Ectodermal cell (in vitro differentiated cells): ENCODE measurements at regions not wholly inside any gene's neighbourhood (a gene's known extent, or its start where the extent isn't known, plus 50 kb on each side); places are given as distances from the start of the nearest gene placed in this dataset.

ENCODE experiments used
- H3K27ac ChIP-seq: 2 replicates; pipeline ENCODE4 v1.7.0; 2013; ENCODE audit warnings: mild to moderate bottlenecking, low read depth, low read length; ENCODE audit not compliant: insufficient read depth, poor library complexity, severe bottlenecking
- H3K27me3 ChIP-seq: 2 replicates; pipeline ENCODE4 v1.7.0; 2013; ENCODE audit warnings: mild to moderate bottlenecking, low read length; ENCODE audit not compliant: insufficient read depth, control insufficient read depth, poor library complexity, severe bottlenecking
- H3K36me3 ChIP-seq: one replicate; pipeline ENCODE4 v1.7.0; 2013; ENCODE audit warnings: low read length; ENCODE audit not compliant: control insufficient read depth, insufficient read depth
- H3K4me1 ChIP-seq: one replicate; pipeline ENCODE4 v1.7.0; 2013; ENCODE audit warnings: low read length; ENCODE audit not compliant: control insufficient read depth, insufficient read depth
- H3K4me3 ChIP-seq: 2 replicates; pipeline ENCODE4 v1.7.0; 2013; ENCODE audit warnings: low read depth, low read length, control low read depth; ENCODE audit not compliant: insufficient read depth
- H3K9me3 ChIP-seq: 2 replicates; pipeline ENCODE4 v1.7.0; 2013; ENCODE audit warnings: mild to moderate bottlenecking, low read length, moderate library complexity; ENCODE audit not compliant: control insufficient read depth
- WGBS, 2 experiments: methylation state at CpG; one replicate each; pipeline ENCODE4 v1.1.7; 2013; ENCODE audit warnings: missing lambda C conversion rate in 2 of 2; 5-methylcytosine and 5-hydroxymethylcytosine counted together

DNA sequence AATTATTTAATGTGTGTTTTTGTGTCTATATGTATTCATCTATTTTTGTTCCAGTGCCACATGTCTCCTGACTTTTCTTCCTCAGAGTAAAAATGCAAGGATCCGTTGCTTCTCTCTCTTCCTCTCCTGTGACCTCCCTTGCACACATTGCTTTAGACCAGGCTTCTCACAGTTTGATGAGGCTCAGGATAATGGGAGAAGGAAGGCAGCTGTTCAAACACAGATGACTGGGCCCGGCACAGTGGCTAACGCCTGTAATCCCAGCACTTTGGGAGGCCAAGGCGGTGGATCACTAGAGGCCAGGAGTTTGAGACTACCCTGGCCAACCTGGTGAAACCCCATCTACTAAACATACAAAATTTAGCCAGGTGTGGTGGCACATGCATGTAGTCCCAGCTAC is 241.9 kb downstream of the SAMD5 start:
- Histone ChIP-seq H3K36me3 (no peaks in the 10 kb centered on the region), H3K27me3 (no peaks in the 10 kb centered on the region), H3K4me3 (no peak overlapping the region), H3K4me1 (no peaks in the 10 kb centered on the region), H3K27ac (no peak overlapping the region), H3K9me3 (no peaks in the 10 kb centered on the region)
- 74 to 77% methylated on average over 4 of the region's 4 CpGs for WGBS, 2 experiments

DNA sequence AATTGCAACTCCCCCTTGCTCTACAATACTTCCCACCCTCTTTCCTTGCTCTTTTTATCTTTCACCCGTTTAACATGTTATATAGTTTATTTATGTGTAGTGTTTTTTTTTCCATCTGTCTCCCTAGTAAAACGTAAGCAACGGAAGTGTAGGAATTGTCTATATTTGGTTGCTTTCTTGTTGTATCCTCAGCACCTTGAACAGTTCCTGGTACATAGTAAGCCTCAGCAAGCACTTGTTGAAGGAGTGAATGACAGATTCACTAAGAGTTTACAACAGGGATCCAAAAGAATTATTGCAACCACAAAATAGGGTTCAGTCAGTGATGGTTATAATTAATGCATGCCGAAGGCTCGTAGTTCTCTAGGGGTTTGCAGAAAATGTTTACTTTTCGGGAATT is 242.7 kb downstream of the SAMD5 start:
- H3K4me1 ChIP-seq: no peaks in the 10 kb centered on the region
- 90 to 96% methylated on average over 5 of the region's 6 CpGs for WGBS, 2 experiments
- no peak overlapping the region for H3K27ac ChIP-seq
- no peaks in the 10 kb centered on the region for H3K9me3 ChIP-seq
- no peak overlapping the region for H3K4me3 ChIP-seq
- no peaks in the 10 kb centered on the region for H3K27me3 ChIP-seq
- no peaks in the 10 kb centered on the region for H3K36me3 ChIP-seq

DNA sequence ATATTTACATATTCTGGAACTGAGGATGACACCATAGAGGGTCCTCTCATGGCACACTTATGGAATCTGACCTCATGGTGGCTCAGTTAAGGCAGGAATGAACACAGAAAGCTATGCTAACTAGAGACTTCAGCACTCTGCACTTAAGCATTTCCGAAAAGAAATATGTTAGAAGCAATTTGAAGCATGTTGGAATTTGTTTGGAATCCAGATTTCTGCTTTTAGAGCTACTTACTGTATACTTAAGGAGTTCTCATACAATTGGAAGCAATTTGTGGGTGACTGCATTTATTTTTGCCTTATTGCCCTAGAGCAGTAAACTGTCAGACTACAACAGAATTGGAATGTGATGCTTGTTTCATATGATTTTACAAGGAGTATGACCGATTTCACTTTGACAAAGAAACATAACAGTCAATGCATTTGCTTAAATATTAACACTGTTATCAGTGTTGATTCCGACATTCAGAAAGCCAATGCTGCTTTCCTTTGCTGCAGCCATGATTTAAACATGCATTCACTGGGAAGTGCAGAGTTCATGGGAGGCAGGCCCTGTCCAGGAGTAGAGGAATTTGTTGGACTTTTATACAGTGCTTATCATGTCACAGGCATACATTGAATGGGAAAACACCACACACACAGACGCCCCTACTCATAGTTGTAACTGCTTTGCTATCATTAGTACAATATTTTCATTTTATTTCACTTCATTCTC is 244.4 kb downstream of the SAMD5 start:
- Histone ChIP-seq H3K9me3 (no peaks in the 10 kb centered on the region), H3K27me3 (no peaks in the 10 kb centered on the region), H3K4me3 (no peak overlapping the region), H3K4me1 (no peaks in the 10 kb centered on the region), H3K27ac (no peak overlapping the region), H3K36me3 (no peaks in the 10 kb centered on the region)
- WGBS, 2 experiments: 87 to 88% methylated on average over 3 to 4 of the region's 4 CpGs

DNA sequence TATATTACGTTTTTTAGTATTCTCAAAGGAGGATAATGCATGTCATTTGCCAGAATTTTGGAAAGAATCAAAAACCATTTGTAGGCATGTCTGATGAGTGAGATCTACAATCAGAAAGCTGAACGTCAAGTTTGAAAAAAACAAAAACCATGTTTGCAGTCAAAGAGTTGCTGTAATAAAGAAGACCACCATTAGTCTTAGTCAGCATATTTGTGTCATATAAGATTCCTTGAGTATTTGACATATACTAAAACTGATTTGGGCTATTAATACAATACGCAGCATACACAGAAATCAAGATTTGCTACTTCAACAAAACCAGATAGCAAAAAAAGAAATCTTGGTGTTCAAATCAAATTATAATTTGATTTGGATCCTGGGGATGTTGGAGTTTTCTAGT is 247.5 kb downstream of the SAMD5 start:
- Histone ChIP-seq H3K27ac (no peak overlapping the region), H3K4me3 (no peak overlapping the region), H3K36me3 (no peaks in the 10 kb centered on the region), H3K9me3 (no peaks in the 10 kb centered on the region), H3K27me3 (no peaks in the 10 kb centered on the region), H3K4me1 (no peaks in the 10 kb centered on the region)
- WGBS, 2 experiments: 96 to 100% methylated on average over 2 of the region's 3 CpGs

DNA sequence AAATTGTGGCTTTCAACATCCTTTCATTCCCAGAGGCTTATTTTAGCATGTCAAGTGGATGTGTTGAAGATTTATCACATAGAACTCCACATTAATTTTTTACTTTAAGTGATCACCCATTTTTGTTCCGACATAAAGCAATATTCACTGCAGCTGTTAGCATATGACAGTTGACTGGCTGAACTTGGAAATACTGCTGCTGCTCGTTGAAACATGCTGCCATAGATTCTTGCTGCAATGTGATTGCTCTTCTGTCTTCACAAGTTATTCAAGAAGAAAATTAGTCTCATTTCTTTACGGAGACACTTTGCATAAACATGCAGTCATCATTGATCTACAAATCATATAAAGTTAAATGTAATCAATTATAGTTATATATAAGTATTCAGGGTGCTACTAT is 248.4 kb downstream of the SAMD5 start:
- Histone ChIP-seq H3K4me1 (no peaks in the 10 kb centered on the region), H3K27ac (no peak overlapping the region), H3K4me3 (no peak overlapping the region), H3K27me3 (no peaks in the 10 kb centered on the region), H3K36me3 (no peaks in the 10 kb centered on the region), H3K9me3 (no peaks in the 10 kb centered on the region)
- WGBS, 2 experiments: 97 to 100% methylated on average over 2 of the region's 3 CpGs

DNA sequence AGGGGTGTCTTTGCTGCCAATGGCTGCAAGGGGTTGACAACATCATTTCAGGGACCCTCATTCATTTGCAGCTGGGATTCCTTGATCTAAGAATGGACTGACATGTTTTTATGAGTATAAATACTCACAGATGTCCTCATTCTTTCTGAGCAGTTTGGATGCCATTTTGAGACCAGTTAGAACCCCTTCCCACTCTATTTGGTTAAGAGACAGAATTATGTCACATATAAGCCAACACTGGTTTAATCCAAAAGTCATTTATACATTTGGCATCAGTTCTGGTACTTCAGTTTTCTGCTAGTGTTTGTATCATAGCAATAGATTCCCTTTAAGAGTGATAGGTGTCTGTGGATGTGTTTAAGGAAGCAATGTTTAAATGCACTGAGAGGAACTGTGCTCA is 248.8 kb downstream of the SAMD5 start:
- H3K9me3 ChIP-seq: no peaks in the 10 kb centered on the region
- H3K4me1 ChIP-seq: no peaks in the 10 kb centered on the region
- H3K4me3 ChIP-seq: no peak overlapping the region
- no peaks in the 10 kb centered on the region for H3K36me3 ChIP-seq
- no peaks in the 10 kb centered on the region for H3K27me3 ChIP-seq
- H3K27ac ChIP-seq: no peak overlapping the region

DNA sequence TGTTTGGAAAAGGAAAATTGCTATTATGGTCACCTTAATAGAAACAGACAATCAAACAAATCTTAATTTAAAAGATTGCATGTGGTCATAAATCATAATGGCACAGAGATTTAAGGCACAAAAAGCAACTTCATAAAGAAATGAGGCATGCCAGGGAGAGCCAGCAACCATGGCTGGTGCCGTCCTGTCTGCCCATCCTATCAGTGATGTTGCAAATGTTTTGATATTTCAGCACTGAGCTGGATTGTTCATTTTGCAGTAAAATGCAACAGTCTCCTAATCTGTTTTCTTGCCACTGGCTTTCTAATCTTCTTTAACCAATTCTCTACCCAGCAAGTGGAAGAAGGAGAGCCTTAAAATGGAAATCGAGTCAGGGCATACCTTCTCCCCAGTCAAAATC is 249.8 kb downstream of the SAMD5 start:
- H3K9me3 ChIP-seq: no peaks in the 10 kb centered on the region
- 96 to 98% methylated on average over 2 of the region's 2 CpGs for WGBS, 2 experiments
- H3K4me3 ChIP-seq: no peak overlapping the region
- no peaks in the 10 kb centered on the region for H3K27me3 ChIP-seq
- H3K4me1 ChIP-seq: no peaks in the 10 kb centered on the region
- no peak overlapping the region for H3K27ac ChIP-seq
- no peaks in the 10 kb centered on the region for H3K36me3 ChIP-seq

DNA sequence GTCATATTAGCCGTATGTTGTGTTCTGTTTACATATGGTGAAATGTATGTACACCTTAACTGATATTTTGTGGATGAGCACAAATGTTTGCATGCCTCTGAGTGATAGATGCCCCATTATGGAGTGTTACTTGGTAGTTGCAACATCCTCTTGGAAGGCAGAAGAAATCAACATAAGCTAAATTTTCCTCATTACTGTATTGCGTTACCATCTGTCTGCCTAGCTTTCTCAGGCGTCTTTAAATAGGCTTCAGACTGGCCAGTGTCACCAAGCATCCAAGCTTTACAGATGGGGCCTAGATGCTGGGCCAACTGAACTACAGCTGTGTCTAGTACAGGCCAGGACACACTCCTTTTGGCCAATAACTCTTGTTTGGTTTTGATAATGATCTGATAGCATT is 250.6 kb downstream of the SAMD5 start:
- Histone ChIP-seq H3K4me1 (no peaks in the 10 kb centered on the region), H3K9me3 (no peaks in the 10 kb centered on the region), H3K27ac (no peak overlapping the region), H3K36me3 (no peaks in the 10 kb centered on the region), H3K27me3 (no peaks in the 10 kb centered on the region), H3K4me3 (no peak overlapping the region)
- 91 to 93% methylated on average over 3 of the region's 3 CpGs for WGBS, 2 experiments

DNA sequence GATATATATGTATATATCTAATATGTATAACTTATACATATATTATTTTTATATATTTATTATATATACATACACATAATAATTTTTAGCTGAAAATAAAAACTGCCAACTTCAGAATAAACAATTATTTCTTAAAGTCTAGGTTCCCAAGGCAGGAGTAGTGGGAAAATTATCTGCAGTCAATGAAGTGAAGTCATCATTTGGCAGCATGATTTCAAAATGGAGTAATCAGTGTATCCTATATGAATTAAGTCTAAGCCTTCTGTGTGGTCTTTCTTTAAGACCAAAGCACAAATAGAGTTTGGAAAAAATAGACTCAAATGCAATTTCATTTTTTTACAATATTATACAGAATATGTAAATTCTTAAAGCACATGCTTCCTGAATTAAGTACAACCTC is 251.0 kb downstream of the SAMD5 start:
- H3K27ac ChIP-seq: no peak overlapping the region
- H3K36me3 ChIP-seq: no peaks in the 10 kb centered on the region
- no peak overlapping the region for H3K4me3 ChIP-seq
- H3K27me3 ChIP-seq: no peaks in the 10 kb centered on the region
- no peaks in the 10 kb centered on the region for H3K9me3 ChIP-seq
- no peaks in the 10 kb centered on the region for H3K4me1 ChIP-seq

DNA sequence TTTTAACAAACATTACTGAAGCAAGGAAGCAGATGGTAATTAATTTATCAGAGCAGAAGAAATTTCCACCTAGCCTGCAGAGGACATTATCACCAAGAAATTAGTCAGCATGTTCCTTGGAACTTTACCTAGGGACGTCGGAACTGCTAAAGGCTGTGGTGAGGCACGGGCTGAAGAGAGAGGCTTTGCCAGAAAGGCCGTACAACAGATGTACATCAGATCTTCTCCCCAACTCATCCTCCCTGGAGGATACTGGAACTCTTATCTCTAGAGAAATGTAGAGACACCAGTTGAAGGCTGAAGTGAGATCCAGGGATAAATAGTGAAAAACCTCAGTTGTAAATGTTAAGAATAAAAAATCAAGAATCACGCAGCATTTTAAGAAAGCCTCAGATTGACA is 257.1 kb downstream of the SAMD5 start:
- no peak overlapping the region for H3K27ac ChIP-seq
- H3K4me1 ChIP-seq: no peaks in the 10 kb centered on the region
- H3K9me3 ChIP-seq: no peaks in the 10 kb centered on the region
- no peaks in the 10 kb centered on the region for H3K36me3 ChIP-seq
- no peaks in the 10 kb centered on the region for H3K27me3 ChIP-seq
- no peak overlapping the region for H3K4me3 ChIP-seq
- 90 to 95% methylated on average over 3 to 5 of the region's 5 CpGs for WGBS, 2 experiments

DNA sequence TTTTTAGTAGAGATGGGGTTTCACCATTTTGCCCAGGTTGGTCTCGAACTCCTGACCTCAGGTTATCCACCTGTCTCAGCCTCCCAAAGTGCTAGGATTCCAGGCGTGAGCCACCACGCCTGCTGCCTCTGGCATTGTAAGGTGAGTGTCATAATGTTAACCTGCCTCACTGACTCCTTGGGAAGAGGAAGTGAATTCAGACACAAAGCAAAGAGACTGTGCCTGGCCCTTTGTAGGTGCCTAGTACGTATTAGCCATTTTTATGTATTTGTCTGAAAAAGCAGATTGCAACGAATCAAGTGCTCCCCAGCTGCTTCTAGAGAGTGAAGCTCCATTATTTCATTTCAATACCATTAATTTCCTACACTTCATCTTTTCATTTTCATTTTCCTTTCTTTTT is 260.5 kb downstream of the SAMD5 start:
- no peaks in the 10 kb centered on the region for H3K4me1 ChIP-seq
- no peaks in the 10 kb centered on the region for H3K27me3 ChIP-seq
- H3K4me3 ChIP-seq: no peak overlapping the region
- WGBS, 2 experiments: 92 to 95% methylated on average over 5 of the region's 5 CpGs
- H3K9me3 ChIP-seq: no peaks in the 10 kb centered on the region
- H3K27ac ChIP-seq: no peak overlapping the region
- H3K36me3 ChIP-seq: no peaks in the 10 kb centered on the region
